ENCODE measurements at regions not wholly inside any gene's neighbourhood (a gene's known extent, or its start where the extent isn't known, plus 50 kb on each side); places are given as distances from the start of the nearest gene placed in this dataset.
A peak's percentile ranks its signal among the peaks of the same experiment; 100 is the strongest.

GRCh38 chr2:226429476-226429875 is 370.1 kb downstream of the IRS1 start:
- intact Hi-C loops (cut with DNase I): no loop called here
- no peak for ATAC-seq (ENCODE audit: poor library complexity)
- DNase-seq: no peak

GRCh38 chr2:226427538-226428307 is 371.9 kb downstream of the IRS1 start:
- intact Hi-C loops (cut with DNase I): no loop called here
- DNase-seq: no peak
- ATAC-seq (ENCODE audit: poor library complexity): no peak

GRCh38 chr2:226426292-226426736 is 373.3 kb downstream of the IRS1 start:
- DNase-seq (no peak), ATAC-seq (ENCODE audit: poor library complexity) (no peak)
- intact Hi-C loops (cut with DNase I): no loop called here

- no peak for ATAC-seq (ENCODE audit: poor library complexity)
- DNase-seq: no peak
- intact Hi-C loops (cut with DNase I): no loop called here
These were observed 374.6 kb downstream of the IRS1 start for GRCh38 chr2:226424971-226425370.

- DNase-seq (no peak), ATAC-seq (ENCODE audit: poor library complexity) (no peak)
- intact Hi-C loops (cut with DNase I): no loop called here
These were observed 376.1 kb downstream of the IRS1 start for GRCh38 chr2:226423498-226423960.

GRCh38 chr2:226420646-226421045 is 379.0 kb downstream of the IRS1 start:
- DNase-seq: no peak
- intact Hi-C loops (cut with DNase I): no loop called here
- ATAC-seq (ENCODE audit: poor library complexity): no peak

GRCh38 chr2:226418521-226418920 is 381.1 kb downstream of the IRS1 start:
- intact Hi-C loops (cut with DNase I): no loop called here
- no peak for ATAC-seq (ENCODE audit: poor library complexity)

GRCh38 chr2:226414335-226414734 is 385.3 kb downstream of the IRS1 start:
- peak; percentile 39 for ATAC-seq (ENCODE audit: poor library complexity)
- no peak for DNase-seq
- intact Hi-C loops (cut with DNase I): no loop called here

More at GRCh38 chr2:226418521-226418920, 381.1 kb downstream of the IRS1 start:
- DNase-seq: no peak

- no peak for DNase-seq
- intact Hi-C loops (cut with DNase I): no loop called here
- ATAC-seq (ENCODE audit: poor library complexity): no peak
These were observed 386.0 kb downstream of the IRS1 start for GRCh38 chr2:226413498-226414130.

GRCh38 chr2:226411727-226412360 is 387.8 kb downstream of the IRS1 start:
- intact Hi-C loops (cut with DNase I): no loop called here
- no peak for ATAC-seq (ENCODE audit: poor library complexity)

GRCh38 chr2:226411205-226411604 is 388.4 kb downstream of the IRS1 start:
- intact Hi-C loops (cut with DNase I): no loop called here
- ATAC-seq (ENCODE audit: poor library complexity) (no peak), DNase-seq (no peak)

More at GRCh38 chr2:226411727-226412360, 387.8 kb downstream of the IRS1 start:
- DNase-seq: no peak

GRCh38 chr2:226410247-226410835 is 389.3 kb downstream of the IRS1 start:
- ATAC-seq (ENCODE audit: poor library complexity) (no peak), DNase-seq (no peak)
- intact Hi-C loops (cut with DNase I): no loop called here

- intact Hi-C loops (cut with DNase I): no loop called here
- DNase-seq (no peak), ATAC-seq (ENCODE audit: poor library complexity) (no peak)
These were observed 390.5 kb downstream of the IRS1 start for GRCh38 chr2:226409134-226409533.

- ATAC-seq (ENCODE audit: poor library complexity): no peak
- no peak for DNase-seq
- intact Hi-C loops (cut with DNase I): no loop called here
These were observed 391.5 kb downstream of the IRS1 start for GRCh38 chr2:226408141-226408540.

- intact Hi-C loops (cut with DNase I): no loop called here
- DNase-seq (no peak), ATAC-seq (ENCODE audit: poor library complexity) (no peak)
These were observed 392.5 kb downstream of the IRS1 start for GRCh38 chr2:226407135-226407534.

GRCh38 chr2:226405465-226405864 is 394.2 kb downstream of the IRS1 start:
- intact Hi-C loops (cut with DNase I): no loop called here
- no peak for DNase-seq
- ATAC-seq (ENCODE audit: poor library complexity): no peak

GRCh38 chr2:226403369-226403768 is 396.3 kb downstream of the IRS1 start:
- ATAC-seq (ENCODE audit: poor library complexity) (no peak), DNase-seq (no peak)
- intact Hi-C loops (cut with DNase I): no loop called here

GRCh38 chr2:226399006-226399405 is 400.6 kb downstream of the IRS1 start:
- intact Hi-C loops (cut with DNase I): no loop called here
- no peak for ATAC-seq (ENCODE audit: poor library complexity)

GRCh38 chr2:226398580-226398979 is 401.0 kb downstream of the IRS1 start:
- no peak for ATAC-seq (ENCODE audit: poor library complexity)
- intact Hi-C loops (cut with DNase I): no loop called here
- DNase-seq: no peak

More at GRCh38 chr2:226399006-226399405, 400.6 kb downstream of the IRS1 start:
- DNase-seq: no peak

All from Right ventricle myocardium superior (tissue), 1 donor.